ENCODE measurements at regions not wholly inside any gene's neighbourhood (a gene's known extent, or its start where the extent isn't known, plus 50 kb on each side); places are given as distances from the start of the nearest gene placed in this dataset.

GRCh38 chr18:24782566-24782965, 322.1 kb downstream of the HRH4 start:
- H2BK20ac ChIP-seq (ENCODE audit: low read depth, low read length, poor library complexity, severe bottlenecking): no peak overlapping the region
- no peaks in the 10 kb centered on the region for H4K20me1 ChIP-seq (ENCODE audit: control insufficient read depth, insufficient read depth, insufficient read length)
- H2AK5ac ChIP-seq (ENCODE audit: insufficient read length, low read length): no peak overlapping the region
- no peaks in the 10 kb centered on the region for H3K9me3 ChIP-seq (ENCODE audit: control insufficient read depth, low read depth, low read length)
- no peak overlapping the region for H3K27ac ChIP-seq (ENCODE audit: insufficient read length, low read depth, low read length)
- Mint-ChIP-seq H3K27ac (no peak overlapping the region), H3K27me3 (ENCODE audit: low read depth) (no peaks in the 10 kb centered on the region), H3K9me3 (peaks cover 0 to 6% of the 10 kb centered on the region in 2 experiments; a peak in 2 of 5 replicates), H3K4me3 (no peak overlapping the region), H3K36me3 (ENCODE audit: insufficient read depth in 1 of 3, low read depth in 3 of 3) (peaks cover 0 to 3% (median 0%) of the 10 kb centered on the region in 3 experiments; a peak in 2 of 7 replicates), H3K4me1 (peaks cover 5 to 7% of the 10 kb centered on the region in 2 experiments; a peak in 3 of 4 replicates)
- WGBS (ENCODE audit: extremely low coverage, insufficient read length, low lambda C conversion rate): no CpG with 5 or more reads among the region's 3 CpGs
- H3K4me2 ChIP-seq (ENCODE audit: insufficient read depth, insufficient read length, low read length): no peak overlapping the region
- no peak overlapping the region for H3K9ac ChIP-seq (ENCODE audit: extremely low read depth, insufficient read length, low read length)
- no peak overlapping the region for H2BK12ac ChIP-seq (ENCODE audit: insufficient read length, low read depth, low read length)
- no peak overlapping the region for H3K23ac ChIP-seq (ENCODE audit: insufficient read length, low read depth, low read length)
- no peaks in the 10 kb centered on the region for H3K23me2 ChIP-seq (ENCODE audit: insufficient read length, low read depth, low read length, poor library complexity, severe bottlenecking)
- no peak overlapping the region for H4K91ac ChIP-seq (ENCODE audit: insufficient read length, low read depth, low read length)
- no peak overlapping the region for H3K4ac ChIP-seq (ENCODE audit: low read depth, low read length)
- no peak overlapping the region for H3T11ph ChIP-seq (ENCODE audit: low read length)
- no peak overlapping the region for H2BK5ac ChIP-seq (ENCODE audit: insufficient read length, low read length)
- no peaks in the 10 kb centered on the region for H3K27me3 ChIP-seq (ENCODE audit: insufficient read depth, low read length)
- H2BK120ac ChIP-seq (ENCODE audit: low read depth, low read length, poor library complexity, severe bottlenecking): no peak overlapping the region
- no peak overlapping the region for H4K5ac ChIP-seq (ENCODE audit: insufficient read length, low read depth, low read length)
- H3K79me1 ChIP-seq (ENCODE audit: insufficient read depth, low read depth, low read length, poor library complexity, severe bottlenecking): no peaks in the 10 kb centered on the region
- H3K79me2 ChIP-seq (ENCODE audit: insufficient read depth, low read length): no peaks in the 10 kb centered on the region
- no peak overlapping the region for H3K14ac ChIP-seq (ENCODE audit: insufficient read depth, low read length)
- no peak overlapping the region for H2AFZ ChIP-seq (ENCODE audit: low read length)
- DNase-seq: no peak
- no peak for TF ChIP-seq CTCF (conservative IDR thresholded peaks at IDR 0.05)
- H3K18ac ChIP-seq (ENCODE audit: insufficient read length, low read depth, low read length): no peak overlapping the region
- H3K56ac ChIP-seq (ENCODE audit: insufficient read length, low read depth, low read length): no peak overlapping the region
- no peaks in the 10 kb centered on the region; the same call in 1 of the 2 replicates for H3K4me1 ChIP-seq (ENCODE audit: insufficient read depth, low read length)
- H2BK15ac ChIP-seq (ENCODE audit: low read depth, low read length): no peak overlapping the region
- no peak overlapping the region for H4K8ac ChIP-seq (replicated peaks; ENCODE audit: insufficient read length, low read depth, low read length)
